Forelimb muscle (tissue), 1 donor: ENCODE measurements at regions not wholly inside any gene's neighbourhood (a gene's known extent, or its start where the extent isn't known, plus 50 kb on each side); places are given as distances from the start of the nearest gene placed in this dataset.
"Not testable (repeated sequence)": the region's sequence is repeated elsewhere in the genome, so short reads cannot be mapped to it uniquely, and the experiment has no call there.

Experiments
- DNase-seq: peaks from one replicate; pipeline ENCODE4 v3.0.0-alpha.2; 2013; ENCODE audit warnings: low read depth

- no peak for DNase-seq
These were observed 118.1 kb downstream of the C9orf152 start for GRCh38 chr9:110089681-110090370.

GRCh38 chr9:110092792-110093191 is 115.2 kb downstream of the C9orf152 start:
- DNase-seq, result no peak

- no peak for DNase-seq
These were observed 114.5 kb downstream of the C9orf152 start for GRCh38 chr9:110093417-110093816.

DNA sequence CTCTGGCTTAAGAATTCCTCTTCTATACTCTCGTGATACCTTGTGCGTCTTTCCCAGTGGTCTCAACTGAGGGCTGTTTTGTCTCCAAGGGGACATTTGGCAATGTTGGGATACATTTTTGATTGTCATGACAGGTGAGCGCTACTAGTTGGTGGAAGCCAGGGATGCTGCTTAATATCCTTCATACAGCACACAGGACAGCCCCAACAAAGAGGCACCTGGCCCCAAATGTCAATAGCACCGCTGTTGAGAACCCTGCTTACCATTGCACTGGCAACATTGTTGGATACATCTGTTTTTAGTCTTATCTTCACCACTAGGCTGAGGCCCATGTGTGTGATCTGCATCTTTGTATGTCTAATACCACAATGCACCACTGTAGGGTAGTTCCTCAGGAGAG is 114.1 kb downstream of the C9orf152 start:
- DNase-seq, result no peak

- no peak for DNase-seq
These were observed 112.8 kb downstream of the C9orf152 start for GRCh38 chr9:110095161-110095595.

GRCh38 chr9:110095776-110096175 is 112.2 kb downstream of the C9orf152 start:
- DNase-seq, result no peak

DNA sequence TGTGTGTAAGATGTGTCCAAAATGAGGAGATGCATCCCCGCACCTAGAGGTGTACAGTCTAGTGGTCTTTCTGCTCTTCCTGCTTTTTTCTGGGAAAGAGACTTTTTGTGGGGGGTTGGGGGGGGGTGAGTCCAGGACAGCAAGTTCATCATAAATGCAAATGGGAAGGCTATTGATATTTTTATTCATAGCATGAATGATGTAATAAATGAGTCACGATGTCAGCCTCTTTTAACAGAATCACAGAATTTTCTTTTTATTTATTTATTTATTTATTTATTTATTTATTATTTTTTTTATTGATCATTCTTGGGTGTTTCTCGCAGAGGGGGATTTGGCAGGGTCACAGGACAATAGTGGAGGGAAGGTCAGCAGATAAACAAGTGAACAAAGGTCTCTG is 111.3 kb downstream of the C9orf152 start:
- not testable (repeated sequence) for DNase-seq

DNA sequence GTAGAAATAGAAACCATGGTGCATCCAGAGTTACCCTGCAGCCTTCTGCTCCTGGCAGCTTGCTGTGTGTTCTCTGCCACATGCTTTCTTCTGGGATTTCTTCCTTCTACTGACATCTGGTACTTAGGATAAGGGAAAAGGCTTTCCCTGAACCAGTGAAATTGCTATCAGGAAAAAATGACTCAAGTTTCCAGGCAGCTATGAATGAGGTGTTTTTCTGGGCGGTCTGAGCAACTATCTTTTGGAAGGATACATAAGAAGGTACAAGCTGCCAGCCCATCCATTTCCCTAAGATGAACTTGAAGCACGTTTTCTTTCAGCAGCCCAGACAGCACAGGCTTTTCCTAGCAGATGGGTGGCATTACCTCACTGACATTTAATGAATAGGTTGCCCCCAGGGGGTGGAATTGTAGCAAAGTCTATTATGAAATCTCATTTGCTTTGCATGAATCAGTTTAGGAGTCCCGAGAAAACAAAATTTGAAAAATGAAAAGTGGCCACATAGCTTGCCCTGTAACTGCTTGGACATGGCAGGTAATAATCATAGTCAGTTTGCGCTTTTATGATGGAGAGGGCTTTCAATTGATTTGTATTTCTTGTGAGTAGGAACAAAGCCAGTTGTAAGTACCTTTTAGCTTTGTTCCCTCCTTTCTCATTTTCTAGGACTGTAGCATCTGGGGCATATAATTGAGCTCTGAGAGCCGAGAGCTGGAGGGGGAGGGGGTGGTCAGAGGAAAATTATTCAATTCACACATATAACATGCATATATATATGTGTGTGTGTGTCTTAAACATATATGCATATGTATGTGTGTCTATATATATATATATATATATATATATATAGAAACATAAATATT is 108.5 kb downstream of the C9orf152 start:
- no peak for DNase-seq

DNA sequence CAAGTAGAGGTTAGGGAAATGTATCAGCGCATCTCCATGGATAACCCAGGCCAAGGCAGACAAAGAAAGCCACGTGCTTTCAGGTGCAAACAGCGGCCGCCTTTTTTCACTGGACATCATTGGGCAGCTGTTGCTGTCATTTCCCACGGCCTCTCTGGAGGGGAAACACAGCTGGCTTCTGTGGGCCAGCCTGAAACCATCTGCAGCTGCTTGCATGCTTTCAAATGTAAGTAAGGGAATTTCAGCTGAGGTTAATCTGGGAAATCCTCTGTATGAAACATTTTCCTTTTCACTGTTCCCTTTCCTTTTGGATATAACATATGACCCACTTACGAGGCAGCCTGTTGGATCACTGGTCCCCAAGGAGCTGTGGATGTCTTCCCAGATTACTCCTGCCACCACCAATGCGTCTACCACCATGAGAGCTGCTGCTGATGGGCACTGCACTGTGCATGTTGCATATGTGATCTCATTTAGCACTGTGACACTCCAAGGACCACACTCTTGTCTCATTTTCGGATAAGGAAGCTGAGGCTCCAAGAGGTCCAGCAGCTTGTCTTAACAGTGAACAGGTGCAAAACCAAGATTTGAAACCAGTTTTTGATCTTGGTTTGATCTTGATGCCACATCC is 106.3 kb downstream of the C9orf152 start:
- DNase-seq, result no peak

DNA sequence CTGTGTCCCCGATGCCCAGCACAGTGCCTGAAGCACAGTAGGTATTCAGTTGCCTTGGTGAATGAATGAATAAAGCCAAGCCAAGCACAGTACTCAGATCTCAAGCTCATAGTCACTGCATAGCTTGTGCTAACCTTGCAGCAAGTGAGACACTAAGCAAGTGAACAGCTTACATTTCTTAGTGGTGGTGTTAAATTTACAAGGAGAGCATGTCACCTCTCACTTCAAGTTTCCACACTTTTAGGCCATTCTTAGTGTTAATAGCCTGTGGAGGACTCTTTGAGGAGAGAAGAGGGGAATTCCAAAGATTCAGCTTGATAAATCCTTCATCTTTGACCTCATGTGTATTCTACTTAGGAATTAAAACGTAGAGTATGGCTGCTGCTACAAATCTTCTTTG is 104.7 kb downstream of the C9orf152 start:
- DNase-seq, result no peak

DNA sequence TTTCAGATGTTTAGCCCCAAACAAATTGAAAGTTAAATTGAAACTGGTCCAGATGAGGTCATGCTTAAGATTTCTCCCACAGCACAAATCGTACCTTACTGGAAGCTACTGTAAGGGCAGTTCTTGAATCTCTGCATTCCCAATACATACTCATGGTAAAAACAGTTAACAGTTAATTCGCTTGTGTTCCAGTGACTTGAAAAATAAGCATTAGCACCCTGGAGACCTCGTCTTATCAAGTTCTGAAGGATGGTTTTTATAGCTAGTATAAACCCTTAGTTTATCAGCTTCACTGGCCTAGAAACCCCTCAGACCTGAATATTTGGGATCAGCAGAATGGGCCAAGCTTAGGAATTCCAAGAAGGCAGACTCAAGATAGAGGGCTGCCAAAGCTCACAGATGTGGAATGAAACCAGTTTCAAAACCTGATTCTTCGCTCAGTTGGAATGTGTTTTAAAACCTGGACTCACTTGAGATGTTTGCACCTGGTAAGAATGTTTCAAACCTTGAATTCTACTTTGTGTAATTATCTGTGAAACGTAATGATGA is 103.6 kb downstream of the C9orf152 start:
- DNase-seq, result no peak

DNA sequence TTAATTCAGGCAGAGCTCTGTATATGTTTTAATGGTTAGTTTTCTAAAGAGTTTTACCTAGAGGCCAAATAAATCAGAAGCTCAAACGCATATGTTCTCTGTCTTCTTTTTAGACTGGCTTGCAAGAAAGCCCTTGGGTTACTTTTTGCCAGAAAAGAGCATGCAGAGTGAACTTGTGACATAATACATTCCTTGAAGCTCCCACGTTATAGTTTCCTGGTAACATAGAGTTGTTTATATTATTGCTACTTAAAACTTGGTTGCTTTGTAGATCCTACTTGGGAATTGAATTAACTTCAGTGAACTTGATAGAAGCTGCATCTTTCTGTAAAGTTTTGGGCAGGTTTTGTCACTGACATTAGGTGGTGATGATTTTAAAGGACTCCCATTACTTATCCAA is 102.9 kb downstream of the C9orf152 start:
- no peak for DNase-seq

- no peak for DNase-seq
These were observed 101.3 kb downstream of the C9orf152 start for GRCh38 chr9:110106661-110107060.

GRCh38 chr9:110109333-110110092 is 98.4 kb downstream of the C9orf152 start:
- no peak for DNase-seq

DNA sequence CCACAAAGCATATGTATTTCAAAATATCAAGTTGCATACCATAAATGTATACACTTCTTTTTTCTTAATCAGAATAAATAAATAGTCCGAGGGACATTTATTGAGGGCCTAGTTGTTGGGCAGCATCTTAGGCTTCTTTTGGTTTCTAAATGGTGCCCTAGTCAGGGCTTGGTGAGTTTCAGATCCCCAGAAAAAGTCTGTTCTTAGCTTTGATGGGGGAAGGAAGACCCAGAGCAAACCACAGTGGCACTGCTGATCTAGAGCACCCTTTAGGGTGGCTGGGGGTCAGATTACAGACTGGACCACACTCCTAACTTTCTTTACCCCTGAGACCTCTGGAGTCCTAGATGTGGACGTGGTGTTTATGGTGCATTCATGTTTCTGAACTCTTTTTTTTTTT is 97.8 kb downstream of the C9orf152 start:
- DNase-seq, result no peak

DNA sequence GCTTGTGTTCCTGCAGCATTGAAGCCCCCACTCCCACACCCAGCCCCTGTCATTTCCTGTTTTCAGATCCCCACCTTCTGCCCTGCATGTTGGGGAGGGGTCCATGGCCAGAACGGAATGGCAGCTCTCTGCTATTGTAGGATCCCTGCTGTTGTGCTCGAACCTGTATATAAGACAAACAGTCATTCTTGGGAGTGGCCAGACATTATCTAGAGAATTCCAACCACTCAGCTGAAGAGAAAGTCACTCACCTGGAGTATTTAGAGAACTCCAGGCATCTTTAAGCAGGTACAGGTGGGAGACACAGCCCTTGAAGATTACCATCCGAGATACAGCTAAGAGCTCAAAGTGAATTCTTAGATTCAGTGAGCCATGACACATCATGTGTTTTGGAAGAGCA is 96.1 kb downstream of the C9orf152 start:
- DNase-seq, result no peak

DNA sequence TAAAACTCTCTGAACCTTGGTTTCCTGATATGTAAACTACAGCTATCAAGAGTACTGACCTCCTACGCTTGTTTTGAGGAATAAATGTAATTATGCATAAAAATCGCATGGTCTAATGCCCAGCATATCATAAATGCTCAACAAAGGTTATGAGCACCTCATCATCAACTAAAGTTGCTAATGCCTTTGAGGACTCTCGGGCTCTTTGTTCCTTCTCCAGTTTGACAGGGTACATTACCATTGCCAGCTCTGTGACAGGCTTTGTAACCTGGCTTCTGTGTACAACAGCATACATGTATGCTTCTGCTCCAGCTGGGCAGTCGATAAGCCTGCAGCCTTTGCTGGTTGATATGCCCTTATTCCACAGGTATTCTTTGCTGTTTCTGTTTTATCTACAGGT is 95.2 kb downstream of the C9orf152 start:
- no peak for DNase-seq

- no peak for DNase-seq
These were observed 93.7 kb downstream of the C9orf152 start for GRCh38 chr9:110114086-110114858.

DNA sequence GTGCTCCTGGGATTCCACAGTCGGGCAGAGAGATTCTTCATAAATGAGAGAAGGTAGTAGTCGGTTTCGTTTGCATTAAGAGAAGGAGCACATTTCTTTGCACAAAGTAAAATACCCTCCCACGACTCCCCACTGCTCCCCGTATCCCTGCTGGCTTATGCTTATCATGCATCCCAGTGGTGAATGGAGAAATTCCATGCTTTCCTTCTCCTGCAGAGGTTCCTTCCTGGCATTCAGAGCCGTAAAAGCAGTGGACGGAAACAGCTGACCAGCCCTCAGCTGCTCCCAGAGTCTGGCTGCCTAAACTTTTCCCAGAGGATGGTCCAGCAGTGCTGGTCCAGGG is 93.1 kb downstream of the C9orf152 start:
- DNase-seq, result no peak

DNA sequence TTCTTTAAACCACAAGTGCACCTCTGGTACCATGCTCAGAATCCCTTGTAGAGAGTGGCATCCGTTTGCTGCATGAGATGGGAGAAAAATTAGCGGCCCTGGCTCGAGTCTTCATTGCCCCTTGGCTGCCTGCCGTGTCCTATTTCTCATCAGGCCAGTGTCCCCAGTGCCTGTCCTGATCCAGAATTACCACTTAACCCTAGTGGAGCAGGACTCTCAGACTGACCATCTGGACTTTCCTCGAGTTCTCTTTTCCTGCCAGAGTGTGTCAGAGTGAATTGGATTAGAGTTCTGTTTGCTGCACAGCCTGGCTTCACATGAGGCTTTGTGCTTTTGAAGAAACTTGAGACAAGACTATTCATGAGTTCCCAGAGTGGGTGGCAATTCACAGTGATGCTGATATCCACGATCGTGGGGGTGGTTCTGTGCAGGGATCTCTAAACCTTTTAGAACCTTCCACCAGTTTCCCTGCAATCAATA is 92.6 kb downstream of the C9orf152 start:
- DNase-seq, result no peak
